GM12878 (cell line): ENCODE measurements at regions not wholly inside any gene's neighbourhood (a gene's known extent, or its start where the extent isn't known, plus 50 kb on each side); places are given as distances from the start of the nearest gene placed in this dataset.

Experiments
- ATAC-seq: fragments of 200-7000 bp; cut with Tn5 transposase; 3 replicates; pipeline ENCODE4 v1.9.1; 2020; ENCODE audit warnings: mild to moderate bottlenecking, moderate library complexity
- BruUV-seq: library from RNA; stranded (reverse); fragments of 400-500 nt; replicated peaks from 2 replicates; lab custom pipeline; 2021; lab: Mats Ljungman, UMichigan
- CTCF ChIA-PET: fragments of 300-600 bp; sonication (Branson Sonifier 250); formaldehyde crosslinking; extraction: SDS; loops from one replicate; lab custom pipeline; 2021; ENCODE audit warnings: inconsistent platforms; lab: Yijun Ruan, JAX
- POLR2A ChIA-PET: fragments of 350-600 bp; formaldehyde crosslinking; extraction: SDS; loops from one replicate; lab custom pipeline; 2021; ENCODE audit warnings: inconsistent platforms; lab: Charles Lee
- RAD21 ChIA-PET: fragments of 300-600 bp; sonication (Branson Sonifier 250); formaldehyde crosslinking; loops from one replicate; lab custom pipeline; 2023; ENCODE audit warnings: antibody characterized with exemption; ENCODE audit not compliant: unreplicated experiment; lab: Charles Lee
- SMC1A ChIA-PET: fragments of 300-600 bp; sonication (Branson Sonifier 250); formaldehyde crosslinking; loops from one replicate; lab custom pipeline; 2023; ENCODE audit not compliant: unreplicated experiment, uncharacterized antibody; lab: Charles Lee
- DNase-seq: peaks from one replicate; pipeline ENCODE4 v3.0.0-alpha.2; 2011; ENCODE audit warnings: low read depth, low spot score
- FAIRE-seq: peaks from 3 replicates; lab custom pipeline; 2011; peaks lifted over from hg19 to GRCh38; lab: Jason Lieb, UNC
- H2AFZ ChIP-seq: 2 replicates; pipeline ENCODE4 v1.6.0; 2011; ENCODE audit warnings: low read depth, low read length, control low read depth; ENCODE audit not compliant: control insufficient read depth
- H3K27ac ChIP-seq: 2 replicates; pipeline ENCODE4 v1.5.1; 2011; ENCODE audit warnings: control low read depth; ENCODE audit not compliant: control insufficient read depth, insufficient read depth
- H3K27me3 ChIP-seq, 2 experiments: replicated peaks in 1 of 2; 2 replicates each; pipeline versions ENCODE4 v1.6.0 to v1.6.1; 2011; ENCODE audit warnings: low read length in 1 of 2; ENCODE audit not compliant: control insufficient read depth in 2 of 2, insufficient read depth in 2 of 2
- H3K36me3 ChIP-seq, 2 experiments: 2 replicates each; pipeline ENCODE4 v1.5.1; 2011; ENCODE audit warnings: low read length in 1 of 2; ENCODE audit not compliant: control insufficient read depth in 2 of 2, insufficient read depth in 2 of 2
- H3K4me1 ChIP-seq: 2 replicates; pipeline ENCODE4 v1.6.1; 2011; ENCODE audit warnings: mild to moderate bottlenecking, low read length, moderate library complexity, mixed read lengths; ENCODE audit not compliant: control insufficient read depth, insufficient read depth
- H3K4me2 ChIP-seq: 2 replicates; pipeline ENCODE4 v1.6.0; 2011; ENCODE audit warnings: control low read depth; ENCODE audit not compliant: control insufficient read depth, insufficient read depth
- H3K4me3 ChIP-seq: fragments of 200-600 bp; sonication (generic); 2 replicates; pipeline ENCODE4 v1.5.1; 2016
- H3K79me2 ChIP-seq: 2 replicates; pipeline ENCODE4 v1.6.0; 2011; ENCODE audit warnings: low read length; ENCODE audit not compliant: control insufficient read depth, insufficient read depth
- H3K9ac ChIP-seq: 2 replicates; pipeline ENCODE4 v1.8.0; 2011; ENCODE audit warnings: low read length, control low read depth, mixed read lengths; ENCODE audit not compliant: control insufficient read depth, insufficient read depth
- H3K9me3 ChIP-seq: replicated peaks from 3 replicates; pipeline ENCODE4 v1.5.1; 2011; ENCODE audit warnings: mild to moderate bottlenecking, low read length; ENCODE audit not compliant: control insufficient read depth, insufficient read depth
- H4K20me1 ChIP-seq: 2 replicates; pipeline ENCODE4 v1.6.0; 2011; ENCODE audit not compliant: control insufficient read depth, insufficient read depth
- ATF3 ChIP-seq: IDR thresholded peaks from 2 replicates; pipeline ENCODE4 v1.6.1; 2011; ENCODE audit warnings: low read depth, mild to moderate bottlenecking, low read length, moderate library complexity, borderline replicate concordance; ENCODE audit errors: extremely low read depth
- BCLAF1 ChIP-seq: fragments of 450-650 bp; IDR thresholded peaks from 2 replicates; pipeline ENCODE4 v1.6.1; 2017; ENCODE audit warnings: antibody characterized with exemption, mild to moderate bottlenecking, moderate library complexity
- CHD1 ChIP-seq: IDR thresholded peaks from 2 replicates; pipeline ENCODE4 v1.6.1; 2012; ENCODE audit warnings: low read depth, low read length, improper control_type of control experiment
- EZH2 ChIP-seq: IDR thresholded peaks from 2 replicates; pipeline ENCODE4 v1.6.1; 2012; ENCODE audit warnings: low read depth, mild to moderate bottlenecking, control low read depth, inconsistent platforms, low read length, borderline replicate concordance; ENCODE audit not compliant: control insufficient read depth
- HDAC6 ChIP-seq: fragments of 200-600 bp; sonication (generic); IDR thresholded peaks from one replicate; pipeline ENCODE4 v1.8.0; 2017; ENCODE audit warnings: antibody characterized with exemption; ENCODE audit not compliant: unreplicated experiment
- HDGF ChIP-seq: fragments of 450-650 bp; IDR thresholded peaks from 2 replicates; pipeline ENCODE4 v1.6.1; 2016; ENCODE audit warnings: antibody characterized with exemption
- KDM1A ChIP-seq: fragments of 200-600 bp; sonication (generic); IDR thresholded peaks from 2 replicates; pipeline ENCODE4 v1.6.1; 2016; ENCODE audit warnings: borderline replicate concordance
- PAX5 ChIP-seq: IDR thresholded peaks from 2 replicates; pipeline ENCODE4 v1.6.1; 2011; ENCODE audit warnings: low read depth, low read length, borderline replicate concordance
- PAX8 ChIP-seq: fragments of 450-650 bp; IDR thresholded peaks from 2 replicates; pipeline ENCODE4 v1.6.1; 2017; ENCODE audit warnings: mild to moderate bottlenecking, moderate library complexity
- RB1 ChIP-seq: fragments of 450-650 bp; formaldehyde crosslinking; IDR thresholded peaks from 2 replicates; pipeline ENCODE4 v1.6.1; 2017; ENCODE audit warnings: mild to moderate bottlenecking, borderline replicate concordance
- SIX5 ChIP-seq: IDR thresholded peaks from 2 replicates; pipeline ENCODE4 v1.6.1; 2011; ENCODE audit warnings: mild to moderate bottlenecking, low read depth, low read length, moderate library complexity; ENCODE audit not compliant: severe bottlenecking
- SMAD5 ChIP-seq: IDR thresholded peaks from 2 replicates; pipeline ENCODE4 v1.6.1; 2016; ENCODE audit warnings: antibody characterized with exemption, low read depth
- SMARCA5 ChIP-seq: fragments of 450-650 bp; IDR thresholded peaks from 2 replicates; pipeline ENCODE4 v1.6.1; 2017; ENCODE audit warnings: mild to moderate bottlenecking
- SPI1 ChIP-seq: IDR thresholded peaks from 2 replicates; pipeline ENCODE4 v1.6.1; 2011; ENCODE audit warnings: low read depth, mild to moderate bottlenecking, low read length, moderate library complexity, borderline replicate concordance; ENCODE audit not compliant: insufficient read depth
- SREBF2 ChIP-seq: IDR thresholded peaks from 2 replicates; pipeline ENCODE4 v1.6.1; 2012; ENCODE audit warnings: mild to moderate bottlenecking, low read length
- SRF ChIP-seq, 2 experiments: IDR thresholded peaks; 2 replicates each; pipeline ENCODE4 v1.6.1; 2011; ENCODE audit warnings: low read depth in 2 of 2, low read length in 2 of 2, mild to moderate bottlenecking in 1 of 2, moderate library complexity in 1 of 2
- STAT1 ChIP-seq: fragments of 450-650 bp; conservative IDR thresholded peaks from 2 replicates; pipeline ENCODE4 v1.6.1; 2014; ENCODE audit warnings: antibody characterized with exemption, mild to moderate bottlenecking
- ZNF207 ChIP-seq: fragments of 450-650 bp; IDR thresholded peaks from 2 replicates; pipeline ENCODE4 v1.6.1; 2014; ENCODE audit warnings: antibody characterized with exemption, mild to moderate bottlenecking, borderline replicate concordance
- ZNF384 ChIP-seq: IDR thresholded peaks from 2 replicates; pipeline ENCODE4 v1.6.1; 2012; ENCODE audit warnings: low read depth, mild to moderate bottlenecking, low read length, improper control_type of control experiment, borderline replicate concordance
- ZNF622 ChIP-seq: fragments of 450-650 bp; IDR thresholded peaks from 2 replicates; pipeline ENCODE4 v1.6.1; 2017; ENCODE audit warnings: mild to moderate bottlenecking, inconsistent platforms
- WGBS: methylation state at CpG from one replicate; pipeline ENCODE4 v1.1.6; 2016; ENCODE audit warnings: low lambda C conversion rate; ENCODE audit not compliant: insufficient replicate concordance, insufficient coverage; ENCODE audit errors: missing lambda C conversion rate; 5-methylcytosine and 5-hydroxymethylcytosine counted together
- in situ Hi-C: fragments of 300-500 bp; cut with MboI; formaldehyde crosslinking; loops from 9 replicates; pipeline ENCODE4 v1.14.3; 2018; ENCODE audit warnings: mixed read lengths
- intact Hi-C: fragments of 100-400 bp; cut with micrococcal nuclease; formaldehyde crosslinking; loops from one replicate; pipeline ENCODE4 v1.14.2; 2022; ENCODE audit not compliant: unreplicated experiment

- DNase-seq (no peak), FAIRE-seq (no peak)
- H3K9me3 ChIP-seq: no peaks in the 10 kb centered on the region
- RAD21 ChIA-PET: no interaction called here
- SMC1A ChIA-PET: no interaction called here
- TF ChIP-seq CHD1: no peak
- TF ChIP-seq RB1: no peak
- TF ChIP-seq PAX5: no peak
- TF ChIP-seq SPI1: no peak
- TF ChIP-seq ZNF207: no peak
- no peak for TF ChIP-seq KDM1A
- no peak for TF ChIP-seq SMAD5
- no peak for TF ChIP-seq BCLAF1
- no peak for TF ChIP-seq HDGF
- TF ChIP-seq ZNF384: no peak
- TF ChIP-seq SREBF2: no peak
- TF ChIP-seq PAX8: no peak
- TF ChIP-seq HDAC6: no peak
- no peak for TF ChIP-seq ATF3
- no peak for TF ChIP-seq STAT1
- TF ChIP-seq EZH2: no peak
- no peak for TF ChIP-seq SMARCA5
- TF ChIP-seq SIX5: no peak
- TF ChIP-seq ZNF622: no peak
- TF ChIP-seq SRF (IDR thresholded peaks at IDR 0.05; ENCODE audit: low read depth in 2 of 2, low read length in 2 of 2): no peak
- TF ChIP-seq, all 136 proteins: peak for 0
- Histone ChIP-seq H3K4me3 (no peak overlapping the region), H4K20me1 (no peaks in the 10 kb centered on the region), H3K27me3 (no peaks in the 10 kb centered on the region), H2AFZ (no peak overlapping the region), H3K4me1 (no peaks in the 10 kb centered on the region), H3K36me3 (no peaks in the 10 kb centered on the region), H3K79me2 (no peaks in the 10 kb centered on the region), H3K4me2 (no peak overlapping the region), H3K27ac (no peak overlapping the region), H3K9ac (no peak overlapping the region)
- POLR2A ChIA-PET: no interaction called here
- in situ Hi-C loops: no loop called here
- CTCF ChIA-PET: no interaction called here
- intact Hi-C loops: no loop called here
- WGBS: 54% methylated on average over 7 of the region's 8 CpGs
- no TSS peak for BruUV-seq
- ATAC-seq: no peak
These were observed 738.0 kb downstream of the SI start for GRCh38 chr3:164340273-164340672.
